BLaER1 treated with 17β-estradiol and CSF1 and Interleukin-3, amounts not matched to agents 10 nM and 100 nM (cell line): ENCODE measurements at regions not wholly inside any gene's neighbourhood (a gene's known extent, or its start where the extent isn't known, plus 50 kb on each side); places are given as distances from the start of the nearest gene placed in this dataset.

Experiments used
- H3K27ac ChIP-seq, 11 experiments: shearing (Covaris generic); formaldehyde crosslinking; 2 replicates each; pipeline ENCODE4 v1.8.1; 2022
- H3K27me3 ChIP-seq, 11 experiments: shearing (Covaris generic); formaldehyde crosslinking; 2 replicates each; pipeline ENCODE4 v1.8.1; 2022
- H3K36me3 ChIP-seq, 11 experiments: shearing (Covaris generic); formaldehyde crosslinking; 2 replicates each; pipeline ENCODE4 v1.8.1; 2022
- H3K4me1 ChIP-seq, 10 experiments: shearing (Covaris generic); formaldehyde crosslinking; 2 replicates each; pipeline ENCODE4 v1.8.1; 2022
- H3K4me2 ChIP-seq, 11 experiments: shearing (Covaris generic); formaldehyde crosslinking; 2 replicates each; pipeline ENCODE4 v1.8.1; 2022
- H3K4me3 ChIP-seq, 10 experiments: shearing (Covaris generic); formaldehyde crosslinking; 2 replicates each; pipeline ENCODE4 v1.8.1; 2022
- H3K9ac ChIP-seq, 11 experiments: shearing (Covaris generic); formaldehyde crosslinking; 2 replicates each; pipeline ENCODE4 v1.8.1; 2022
- H3K9me3 ChIP-seq, 11 experiments: shearing (Covaris generic); formaldehyde crosslinking; replicated peaks in 1 of 11; 2 replicates each; pipeline ENCODE4 v1.8.1; 2022
- H4K20me1 ChIP-seq, 11 experiments: shearing (Covaris generic); formaldehyde crosslinking; 2 replicates each; pipeline ENCODE4 v1.8.1; 2022
- Cebpa-rat ChIP-seq, 11 experiments: shearing (Covaris generic); IDR thresholded peaks; 2 replicates each; pipeline ENCODE4 v1.8.1; 2022

GRCh38 chr7:1291357-1291689, 58.7 kb downstream of the UNCX start:
- no peak for TF ChIP-seq Cebpa-rat (IDR thresholded peaks at IDR 0.05)
- 0 out of 20 replicates have a peak overlapping the region, but pooled peaks of 1 of the 10 experiments have one; percentile 12 for H3K4me3 ChIP-seq
- H3K4me1 ChIP-seq = peaks cover 0 to 57% (median 38%) of the 10 kb centered on the region in 10 experiments; a peak in 17 of 20 replicates
- no peak overlapping the region for H3K9ac ChIP-seq
- peak overlapping the region in 10 of 11 experiments; percentile 85 to 98 (median 94); a peak in 17 of 22 replicates for H3K4me2 ChIP-seq
- H3K27me3 ChIP-seq = peaks cover 29 to 70% (median 58%) of the 10 kb centered on the region in 11 experiments
- H3K27ac ChIP-seq = no peak overlapping the region
- H3K9me3 ChIP-seq = no peaks in the 10 kb centered on the region
- no peaks in the 10 kb centered on the region for H3K36me3 ChIP-seq
- H4K20me1 ChIP-seq = peaks cover 0 to 20% (median 0%) of the 10 kb centered on the region in 11 experiments; a peak in 4 of 22 replicates

- H3K4me1 ChIP-seq = peaks cover 0 to 65% (median 46%) of the 10 kb centered on the region in 10 experiments; a peak in 17 of 20 replicates
- no peak overlapping the region for H3K4me3 ChIP-seq
- TF ChIP-seq Cebpa-rat (IDR thresholded peaks at IDR 0.05) = no peak
- H3K9me3 ChIP-seq = no peaks in the 10 kb centered on the region
- H3K36me3 ChIP-seq = no peaks in the 10 kb centered on the region
- H3K9ac ChIP-seq = peak overlapping the region in 2 of 11 experiments; percentile 41 to 44; a peak in 2 of 22 replicates
- peaks cover 0 to 24% (median 0%) of the 10 kb centered on the region in 11 experiments; a peak in 4 of 22 replicates for H4K20me1 ChIP-seq
- no peak overlapping the region for H3K27ac ChIP-seq
- H3K4me2 ChIP-seq = peak overlapping the region in 8 of 11 experiments; percentile 15 to 93 (median 76); a peak in 14 of 22 replicates
- peaks cover 29 to 78% (median 66%) of the 10 kb centered on the region in 11 experiments for H3K27me3 ChIP-seq
Measured at GRCh38 chr7:1291845-1292765, 59.4 kb downstream of the UNCX start.

- no peak for TF ChIP-seq Cebpa-rat (IDR thresholded peaks at IDR 0.05)
- peaks cover 29 to 86% (median 76%) of the 10 kb centered on the region in 11 experiments for H3K27me3 ChIP-seq
Measured at GRCh38 chr7:1292972-1293830, 60.5 kb downstream of the UNCX start.

DNA sequence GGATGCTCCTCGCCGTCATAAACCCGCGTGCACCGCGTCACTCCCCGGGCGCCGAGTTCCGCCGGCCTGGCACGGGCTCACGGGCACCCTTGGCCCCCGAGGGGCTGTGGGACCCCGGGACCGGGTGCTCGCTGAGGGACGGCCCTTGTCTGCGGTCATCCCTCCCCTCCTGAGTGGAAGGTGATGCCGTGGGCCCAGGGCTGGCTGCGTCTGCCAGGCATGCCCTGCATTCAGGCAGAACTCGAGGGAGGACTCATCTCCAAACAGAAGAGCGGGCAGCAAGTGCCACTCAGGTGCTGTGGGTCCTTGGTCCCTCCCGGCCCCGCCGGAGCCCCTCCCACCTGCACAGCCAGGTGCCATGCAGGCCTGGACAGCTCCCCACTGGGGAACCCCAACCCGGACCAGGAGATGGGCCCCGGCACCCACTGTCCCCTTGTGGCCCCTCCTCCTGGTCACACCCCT, 61.3 kb downstream of the UNCX start:
- H3K9ac ChIP-seq = no peak overlapping the region
- H3K4me1 ChIP-seq = peaks cover 0 to 81% (median 63%) of the 10 kb centered on the region in 10 experiments; a peak in 17 of 20 replicates
- H4K20me1 ChIP-seq = peaks cover 0 to 30% (median 0%) of the 10 kb centered on the region in 11 experiments; a peak in 4 of 22 replicates
- no peaks in the 10 kb centered on the region for H3K9me3 ChIP-seq
- no peak overlapping the region for H3K27ac ChIP-seq
- no peaks in the 10 kb centered on the region for H3K36me3 ChIP-seq
- H3K27me3 ChIP-seq = peaks cover 28 to 84% (median 74%) of the 10 kb centered on the region in 11 experiments
- no peak for TF ChIP-seq Cebpa-rat (IDR thresholded peaks at IDR 0.05)
- no peak overlapping the region for H3K4me3 ChIP-seq
- peak overlapping the region in 8 of 11 experiments; percentile 5 to 88 (median 44); a peak in 10 of 22 replicates for H3K4me2 ChIP-seq

More at GRCh38 chr7:1292972-1293830, 60.5 kb downstream of the UNCX start:
- Histone ChIP-seq H3K27ac (no peak overlapping the region), H3K9me3 (no peaks in the 10 kb centered on the region), H3K4me1 (peaks cover 0 to 73% (median 56%) of the 10 kb centered on the region in 10 experiments; a peak in 17 of 20 replicates), H3K36me3 (no peaks in the 10 kb centered on the region), H3K4me2 (peak overlapping the region in 8 of 11 experiments; percentile 15 to 88 (median 64); a peak in 14 of 22 replicates), H3K9ac (peak overlapping the region in 4 of 11 experiments; percentile 19 to 44 (median 37); a peak in 3 of 22 replicates), H3K4me3 (no peak overlapping the region), H4K20me1 (peaks cover 0 to 28% (median 0%) of the 10 kb centered on the region in 11 experiments; a peak in 4 of 22 replicates)

DNA sequence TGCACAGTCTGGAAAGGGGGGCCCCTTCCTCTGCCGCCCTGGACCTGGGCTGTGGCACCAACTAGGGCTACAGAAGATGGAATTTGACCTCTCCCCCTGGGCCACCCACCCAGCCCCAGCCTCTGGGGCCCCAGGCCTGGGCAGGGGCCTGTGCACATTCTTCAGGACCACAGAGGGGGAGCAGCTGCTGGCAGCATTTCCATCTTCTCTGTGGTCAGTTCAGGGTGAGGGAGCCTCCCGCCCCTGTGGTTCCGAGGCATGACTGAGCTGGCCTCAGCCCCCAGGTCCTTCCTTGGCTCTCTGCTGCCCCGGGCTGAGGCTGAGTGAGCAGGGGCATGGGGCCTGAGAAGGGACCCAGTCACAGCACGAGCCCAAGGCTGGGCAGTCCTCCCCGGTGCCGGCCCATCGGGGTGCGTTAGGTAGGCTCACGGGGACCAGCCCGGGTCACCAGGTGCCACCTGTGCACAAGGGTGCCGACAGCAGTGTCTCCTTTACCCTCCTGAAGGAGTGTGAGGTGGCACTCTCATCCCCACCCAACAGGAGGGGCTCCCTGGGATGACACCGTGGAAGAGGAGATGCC, 63.2 kb downstream of the UNCX start:
- H3K4me2 ChIP-seq = peak overlapping the region in 4 of 11 experiments; percentile 15 to 86 (median 78); a peak in 4 of 22 replicates
- no peaks in the 10 kb centered on the region for H3K36me3 ChIP-seq

GRCh38 chr7:1296356-1296981, 63.8 kb downstream of the UNCX start:
- Histone ChIP-seq H3K4me1 (peaks cover 0 to 79% (median 58%) of the 10 kb centered on the region in 10 experiments; a peak in 17 of 20 replicates), H3K9me3 (no peaks in the 10 kb centered on the region), H3K9ac (0 out of 22 replicates have a peak overlapping the region, but pooled peaks of 1 of the 11 experiments have one; percentile 44), H3K4me2 (peak overlapping the region in 9 of 11 experiments; percentile 61 to 86 (median 72); a peak in 18 of 22 replicates), H3K36me3 (no peaks in the 10 kb centered on the region), H4K20me1 (peaks cover 0 to 32% (median 0%) of the 10 kb centered on the region in 11 experiments; a peak in 4 of 22 replicates), H3K4me3 (no peak overlapping the region), H3K27ac (no peak overlapping the region), H3K27me3 (peaks cover 15 to 59% (median 50%) of the 10 kb centered on the region in 11 experiments)
- TF ChIP-seq Cebpa-rat (IDR thresholded peaks at IDR 0.05) = no peak

More for the DNA sequence above, 63.2 kb downstream of the UNCX start:
- Histone ChIP-seq H3K4me1 (peaks cover 0 to 79% (median 58%) of the 10 kb centered on the region in 10 experiments; a peak in 17 of 20 replicates), H3K9ac (no peak overlapping the region), H3K9me3 (no peaks in the 10 kb centered on the region), H4K20me1 (peaks cover 0 to 36% (median 0%) of the 10 kb centered on the region in 11 experiments; a peak in 4 of 22 replicates), H3K27me3 (peaks cover 15 to 65% (median 56%) of the 10 kb centered on the region in 11 experiments), H3K27ac (no peak overlapping the region), H3K4me3 (no peak overlapping the region)
- no peak for TF ChIP-seq Cebpa-rat (IDR thresholded peaks at IDR 0.05)

GRCh38 chr7:1297017-1297960, 64.6 kb downstream of the UNCX start:
- H3K4me3 ChIP-seq = no peak overlapping the region
- peak overlapping the region; percentile 0 to 86 (median 65); a peak in 20 of 22 replicates for H3K4me2 ChIP-seq
- TF ChIP-seq Cebpa-rat (IDR thresholded peaks at IDR 0.05) = no peak
- peaks cover 0 to 32% (median 0%) of the 10 kb centered on the region in 11 experiments; a peak in 4 of 22 replicates for H4K20me1 ChIP-seq
- no peak overlapping the region for H3K27ac ChIP-seq
- peaks cover 15 to 51% (median 42%) of the 10 kb centered on the region in 11 experiments for H3K27me3 ChIP-seq
- peak overlapping the region in 1 of 11 experiments; percentile 44; a peak in 3 of 22 replicates for H3K9ac ChIP-seq
- no peaks in the 10 kb centered on the region for H3K9me3 ChIP-seq
- H3K4me1 ChIP-seq = peaks cover 0 to 79% (median 58%) of the 10 kb centered on the region in 10 experiments; a peak in 17 of 20 replicates
- no peaks in the 10 kb centered on the region for H3K36me3 ChIP-seq
